ENCODE measurements at regions not wholly inside any gene's neighbourhood (a gene's known extent, or its start where the extent isn't known, plus 50 kb on each side); places are given as distances from the start of the nearest gene placed in this dataset.
"Not testable (repeated sequence)": the region's sequence is repeated elsewhere in the genome, so short reads cannot be mapped to it uniquely, and the experiment has no call there.

GRCh38 chr3:103218146-103218545, 783.3 kb downstream of the ZPLD1 start:
- Mint-ChIP-seq H3K36me3 (ENCODE audit: low read depth) (no peaks in the 10 kb centered on the region), H3K27ac (ENCODE audit: unreplicated experiment) (no peak overlapping the region), H3K4me3 (ENCODE audit: unreplicated experiment) (no peak overlapping the region), H3K9me3 (ENCODE audit: low read depth) (no peaks in the 10 kb centered on the region), H3K27me3 (ENCODE audit: low read depth) (peaks cover 1% of the 10 kb centered on the region), H3K4me1 (ENCODE audit: low read depth) (no peaks in the 10 kb centered on the region)
- TF ChIP-seq CTCF (IDR thresholded peaks at IDR 0.05), result no peak
- no peak for DNase-seq (ENCODE audit: low spot score)

- no peak overlapping the region for H3K27ac Mint-ChIP-seq (ENCODE audit: unreplicated experiment)
- no peak for TF ChIP-seq CTCF (IDR thresholded peaks at IDR 0.05)
- no peaks in the 10 kb centered on the region for H3K36me3 Mint-ChIP-seq (ENCODE audit: low read depth)
- DNase-seq (ENCODE audit: low spot score), result no peak
- H3K9me3 Mint-ChIP-seq (ENCODE audit: low read depth), result no peaks in the 10 kb centered on the region
- H3K4me3 Mint-ChIP-seq (ENCODE audit: unreplicated experiment), result no peak overlapping the region
- peaks cover 1% of the 10 kb centered on the region for H3K27me3 Mint-ChIP-seq (ENCODE audit: low read depth)
- no peaks in the 10 kb centered on the region for H3K4me1 Mint-ChIP-seq (ENCODE audit: low read depth)
Observed at GRCh38 chr3:103218793-103219192, 784.0 kb downstream of the ZPLD1 start.

GRCh38 chr3:103227651-103228050, 792.8 kb downstream of the ZPLD1 start:
- no peaks in the 10 kb centered on the region for H3K4me1 Mint-ChIP-seq (ENCODE audit: low read depth)
- DNase-seq (ENCODE audit: low spot score), result no peak
- no peak for TF ChIP-seq CTCF (IDR thresholded peaks at IDR 0.05)
- no peak overlapping the region for H3K27ac Mint-ChIP-seq (ENCODE audit: unreplicated experiment)
- no peaks in the 10 kb centered on the region for H3K36me3 Mint-ChIP-seq (ENCODE audit: low read depth)
- H3K4me3 Mint-ChIP-seq (ENCODE audit: unreplicated experiment), result no peak overlapping the region
- H3K9me3 Mint-ChIP-seq (ENCODE audit: low read depth), result peaks cover 3% of the 10 kb centered on the region
- H3K27me3 Mint-ChIP-seq (ENCODE audit: low read depth), result no peaks in the 10 kb centered on the region

- Mint-ChIP-seq H3K36me3 (ENCODE audit: low read depth) (no peaks in the 10 kb centered on the region), H3K4me1 (ENCODE audit: low read depth) (no peaks in the 10 kb centered on the region), H3K4me3 (ENCODE audit: unreplicated experiment) (no peak overlapping the region), H3K27me3 (ENCODE audit: low read depth) (peaks cover 6% of the 10 kb centered on the region), H3K27ac (ENCODE audit: unreplicated experiment) (no peak overlapping the region), H3K9me3 (ENCODE audit: low read depth) (peaks cover 8% of the 10 kb centered on the region)
- DNase-seq (ENCODE audit: low spot score), result no peak
- no peak for TF ChIP-seq CTCF (IDR thresholded peaks at IDR 0.05)
Observed at GRCh38 chr3:103247459-103247858, 812.6 kb downstream of the ZPLD1 start.

- H3K27ac Mint-ChIP-seq (ENCODE audit: unreplicated experiment); H3K4me1 Mint-ChIP-seq (ENCODE audit: low read depth); H3K4me3 Mint-ChIP-seq (ENCODE audit: unreplicated experiment); H3K36me3 Mint-ChIP-seq (ENCODE audit: low read depth); H3K27me3 Mint-ChIP-seq (ENCODE audit: low read depth): not testable (repeated sequence)
- peaks cover 12% of the 10 kb centered on the region for H3K9me3 Mint-ChIP-seq (ENCODE audit: low read depth)
- DNase-seq (ENCODE audit: low spot score), result peak; percentile 80
Observed at GRCh38 chr3:103254827-103255226, 820.0 kb downstream of the ZPLD1 start.

GRCh38 chr3:103269287-103269686, 834.5 kb downstream of the ZPLD1 start:
- Mint-ChIP-seq H3K4me3 (ENCODE audit: unreplicated experiment) (no peak overlapping the region), H3K27me3 (ENCODE audit: low read depth) (no peaks in the 10 kb centered on the region), H3K27ac (ENCODE audit: unreplicated experiment) (no peak overlapping the region), H3K9me3 (ENCODE audit: low read depth) (peaks cover 12% of the 10 kb centered on the region), H3K36me3 (ENCODE audit: low read depth) (no peaks in the 10 kb centered on the region), H3K4me1 (ENCODE audit: low read depth) (no peaks in the 10 kb centered on the region)
- TF ChIP-seq CTCF (IDR thresholded peaks at IDR 0.05), result no peak
- DNase-seq (ENCODE audit: low spot score), result no peak
